ENCODE measurements at regions not wholly inside any gene's neighbourhood (a gene's known extent, or its start where the extent isn't known, plus 50 kb on each side); places are given as distances from the start of the nearest gene placed in this dataset.

- Histone ChIP-seq H3K27ac (ENCODE audit: low read depth, low read length) (no peak overlapping the region), H4K20me1 (ENCODE audit: insufficient read depth, low read length) (no peaks in the 10 kb centered on the region), H3K9me3 (ENCODE audit: insufficient read depth, low read depth, low read length) (no peaks in the 10 kb centered on the region), H2AFZ (ENCODE audit: low read depth, low read length) (no peak overlapping the region), H3K4me3 (ENCODE audit: insufficient read depth, low read depth, low read length) (no peak overlapping the region), H3K79me2 (ENCODE audit: insufficient read depth, low read length) (no peaks in the 10 kb centered on the region), H3K4me1 (ENCODE audit: insufficient read depth, low read length) (no peaks in the 10 kb centered on the region), H3K9ac (ENCODE audit: low read length) (no peak overlapping the region), H3K36me3 (ENCODE audit: insufficient read depth, low read length) (no peaks in the 10 kb centered on the region), H3K27me3 (ENCODE audit: insufficient read depth, low read length) (peaks cover 3% of the 10 kb centered on the region), H3K4me2 (ENCODE audit: low read length) (no peak overlapping the region)
- H3K4me1 Mint-ChIP-seq (ENCODE audit: low read depth, unreplicated experiment): peaks cover 3% of the 10 kb centered on the region
- no peak overlapping the region for H3K27ac Mint-ChIP-seq (ENCODE audit: unreplicated experiment)
- H3K27me3 Mint-ChIP-seq (ENCODE audit: low read depth, unreplicated experiment): peaks cover 33% of the 10 kb centered on the region
- no peak overlapping the region for H3K4me3 Mint-ChIP-seq (ENCODE audit: unreplicated experiment)
- no peaks in the 10 kb centered on the region for H3K36me3 Mint-ChIP-seq (ENCODE audit: low read depth, unreplicated experiment)
- peaks cover 3% of the 10 kb centered on the region for H3K9me3 Mint-ChIP-seq (ENCODE audit: unreplicated experiment)
- no peak for TF ChIP-seq EZH2 (IDR thresholded peaks at IDR 0.05; ENCODE audit: insufficient read depth, low read length)
- no peak for TF ChIP-seq CTCF (IDR thresholded peaks at IDR 0.05; ENCODE audit: insufficient read depth, low read depth, low read length)
- DNase-seq (ENCODE audit: low read depth) (no peak), FAIRE-seq (no peak)
Observed at GRCh38 chr22:44548981-44549380, 50.9 kb upstream of the RTL6 start.

Data from astrocyte (in vitro differentiated cells and primary cell).